Effector memory CD8-positive, alpha-beta T cell (primary cell): ENCODE measurements at regions not wholly inside any gene's neighbourhood (a gene's known extent, or its start where the extent isn't known, plus 50 kb on each side); places are given as distances from the start of the nearest gene placed in this dataset.
"Not testable (repeated sequence)": the region's sequence is repeated elsewhere in the genome, so short reads cannot be mapped to it uniquely, and the experiment has no call there.

Experiments used
- ATAC-seq: fragments of 150-1000 bp; cut with Tn5 transposase; replicated peaks from 2 replicates; pipeline ENCODE4 v1.10.0; 2021; ENCODE audit warnings: mild to moderate bottlenecking, moderate library complexity
- DNase-seq, 3 experiments: peaks; one replicate each; pipeline ENCODE4 v3.0.0; 2021
- H3K27ac Mint-ChIP-seq, 2 donors: one replicate each; pipeline ENCODE4 v1.8.0; 2022; ENCODE audit warnings: mild to moderate bottlenecking in 2 of 2, mixed read lengths in 2 of 2, moderate library complexity in 2 of 2
- H3K27me3 Mint-ChIP-seq, 2 donors: one replicate each; pipeline ENCODE4 v1.8.0; 2022; ENCODE audit warnings: mixed read lengths in 2 of 2
- H3K36me3 Mint-ChIP-seq: one replicate; pipeline ENCODE4 v1.8.0; 2022; ENCODE audit warnings: mild to moderate bottlenecking, moderate library complexity, mixed read lengths; ENCODE audit not compliant: insufficient read depth
- H3K4me1 Mint-ChIP-seq, 2 donors: one replicate each; pipeline ENCODE4 v1.8.0; 2022; ENCODE audit warnings: low read depth in 2 of 2, mixed read lengths in 2 of 2
- H3K4me3 Mint-ChIP-seq, 2 donors: one replicate each; pipeline ENCODE4 v1.8.0; 2022; ENCODE audit warnings: mild to moderate bottlenecking in 2 of 2, mixed read lengths in 2 of 2, moderate library complexity in 2 of 2
- H3K9me3 Mint-ChIP-seq, 2 donors: one replicate each; pipeline ENCODE4 v1.8.0; 2022; ENCODE audit warnings: mixed read lengths in 2 of 2

- Mint-ChIP-seq H3K27ac (no peak overlapping the region), H3K36me3 (peaks cover 3% of the 10 kb centered on the region), H3K27me3 (peaks cover 12 to 16% of the 10 kb centered on the region in 2 donors), H3K4me1 (no peaks in the 10 kb centered on the region), H3K9me3 (no peaks in the 10 kb centered on the region), H3K4me3 (no peak overlapping the region)
- DNase-seq (no peak), ATAC-seq (no peak)
Observed at GRCh38 chrY:7835416-7835815, 923.9 kb upstream of the AMELY start.

GRCh38 chrY:7834284-7834683 is 922.7 kb upstream of the AMELY start:
- peaks cover 3% of the 10 kb centered on the region for H3K36me3 Mint-ChIP-seq
- no peak overlapping the region for H3K27ac Mint-ChIP-seq
- no peaks in the 10 kb centered on the region for H3K4me1 Mint-ChIP-seq
- ATAC-seq (no peak), DNase-seq (no peak)
- no peaks in the 10 kb centered on the region for H3K9me3 Mint-ChIP-seq
- H3K4me3 Mint-ChIP-seq: no peak overlapping the region
- peaks cover 12 to 16% of the 10 kb centered on the region in 2 donors for H3K27me3 Mint-ChIP-seq

- DNase-seq, H3K27ac Mint-ChIP-seq, H3K9me3 Mint-ChIP-seq, ATAC-seq, H3K4me1 Mint-ChIP-seq, H3K4me3 Mint-ChIP-seq, H3K36me3 Mint-ChIP-seq: not testable (repeated sequence)
- H3K27me3 Mint-ChIP-seq: peaks cover 9 to 12% of the 10 kb centered on the region in 2 donors
Observed at GRCh38 chrY:7830881-7831280, 919.3 kb upstream of the AMELY start.

GRCh38 chrY:7826533-7826932 is 915.0 kb upstream of the AMELY start:
- Mint-ChIP-seq H3K36me3 (no peaks in the 10 kb centered on the region), H3K9me3 (no peaks in the 10 kb centered on the region), H3K27me3 (no peaks in the 10 kb centered on the region), H3K27ac (no peak overlapping the region), H3K4me1 (no peaks in the 10 kb centered on the region), H3K4me3 (no peak overlapping the region)
- no peak for DNase-seq
- no peak for ATAC-seq

- DNase-seq: no peak
- H3K27me3 Mint-ChIP-seq: no peaks in the 10 kb centered on the region
- H3K27ac Mint-ChIP-seq: no peak overlapping the region
- no peak for ATAC-seq
- no peaks in the 10 kb centered on the region for H3K36me3 Mint-ChIP-seq
- no peak overlapping the region for H3K4me3 Mint-ChIP-seq
- H3K9me3 Mint-ChIP-seq: no peaks in the 10 kb centered on the region
- H3K4me1 Mint-ChIP-seq: no peaks in the 10 kb centered on the region
Observed at GRCh38 chrY:7825874-7826273, 914.3 kb upstream of the AMELY start.

GRCh38 chrY:7821295-7822035 is 909.9 kb upstream of the AMELY start:
- Mint-ChIP-seq H3K4me3 (no peak overlapping the region), H3K4me1 (no peaks in the 10 kb centered on the region), H3K9me3 (no peaks in the 10 kb centered on the region), H3K27ac (no peak overlapping the region), H3K36me3 (no peaks in the 10 kb centered on the region), H3K27me3 (no peaks in the 10 kb centered on the region)
- no peak for DNase-seq
- ATAC-seq: no peak

GRCh38 chrY:7818924-7819323 is 907.4 kb upstream of the AMELY start:
- DNase-seq: no peak
- no peaks in the 10 kb centered on the region for H3K36me3 Mint-ChIP-seq
- H3K4me3 Mint-ChIP-seq: no peak overlapping the region
- H3K9me3 Mint-ChIP-seq: no peaks in the 10 kb centered on the region
- no peak for ATAC-seq
- H3K27me3 Mint-ChIP-seq: no peaks in the 10 kb centered on the region
- H3K4me1 Mint-ChIP-seq: no peaks in the 10 kb centered on the region
- H3K27ac Mint-ChIP-seq: no peak overlapping the region

- DNase-seq (no peak), ATAC-seq (no peak)
- H3K36me3 Mint-ChIP-seq: no peaks in the 10 kb centered on the region
- no peaks in the 10 kb centered on the region for H3K9me3 Mint-ChIP-seq
- H3K4me1 Mint-ChIP-seq: no peaks in the 10 kb centered on the region
- no peaks in the 10 kb centered on the region for H3K27me3 Mint-ChIP-seq
- no peak overlapping the region for H3K27ac Mint-ChIP-seq
- H3K4me3 Mint-ChIP-seq: no peak overlapping the region
Observed at GRCh38 chrY:7816567-7816966, 905.0 kb upstream of the AMELY start.

GRCh38 chrY:7815921-7816320 is 904.4 kb upstream of the AMELY start:
- H3K4me3 Mint-ChIP-seq: no peak overlapping the region
- no peaks in the 10 kb centered on the region for H3K4me1 Mint-ChIP-seq
- ATAC-seq (no peak), DNase-seq (no peak)
- H3K9me3 Mint-ChIP-seq: no peaks in the 10 kb centered on the region
- no peaks in the 10 kb centered on the region for H3K36me3 Mint-ChIP-seq
- H3K27ac Mint-ChIP-seq: no peak overlapping the region
- no peaks in the 10 kb centered on the region for H3K27me3 Mint-ChIP-seq

GRCh38 chrY:7815285-7815684 is 903.7 kb upstream of the AMELY start:
- no peak overlapping the region for H3K27ac Mint-ChIP-seq
- H3K36me3 Mint-ChIP-seq: no peaks in the 10 kb centered on the region
- no peaks in the 10 kb centered on the region for H3K27me3 Mint-ChIP-seq
- no peak for ATAC-seq
- H3K4me3 Mint-ChIP-seq: no peak overlapping the region
- H3K9me3 Mint-ChIP-seq: no peaks in the 10 kb centered on the region
- DNase-seq: no peak
- no peaks in the 10 kb centered on the region for H3K4me1 Mint-ChIP-seq

- Mint-ChIP-seq H3K9me3 (no peaks in the 10 kb centered on the region), H3K4me1 (no peaks in the 10 kb centered on the region), H3K27me3 (no peaks in the 10 kb centered on the region), H3K27ac (no peak overlapping the region), H3K36me3 (no peaks in the 10 kb centered on the region), H3K4me3 (no peak overlapping the region)
- DNase-seq (no peak), ATAC-seq (no peak)
Observed at GRCh38 chrY:7814361-7814760, 902.8 kb upstream of the AMELY start.

GRCh38 chrY:7810359-7810758 is 898.8 kb upstream of the AMELY start:
- no peaks in the 10 kb centered on the region for H3K4me1 Mint-ChIP-seq
- H3K4me3 Mint-ChIP-seq: no peak overlapping the region
- no peak for DNase-seq

GRCh38 chrY:7807516-7807870 is 895.9 kb upstream of the AMELY start:
- DNase-seq: no peak
- ATAC-seq: no peak
- H3K27me3 Mint-ChIP-seq: peaks cover 0 to 4% of the 10 kb centered on the region in 2 donors
- no peak overlapping the region for H3K4me3 Mint-ChIP-seq
- no peaks in the 10 kb centered on the region for H3K4me1 Mint-ChIP-seq
- H3K36me3 Mint-ChIP-seq: no peaks in the 10 kb centered on the region
- H3K27ac Mint-ChIP-seq: no peak overlapping the region
- H3K9me3 Mint-ChIP-seq: no peaks in the 10 kb centered on the region

More at GRCh38 chrY:7810359-7810758, 898.8 kb upstream of the AMELY start:
- H3K27ac Mint-ChIP-seq: no peak overlapping the region
- H3K36me3 Mint-ChIP-seq: no peaks in the 10 kb centered on the region
- H3K27me3 Mint-ChIP-seq: no peaks in the 10 kb centered on the region
- no peak for ATAC-seq
- H3K9me3 Mint-ChIP-seq: no peaks in the 10 kb centered on the region

- no peak overlapping the region for H3K27ac Mint-ChIP-seq
- no peaks in the 10 kb centered on the region for H3K36me3 Mint-ChIP-seq
- ATAC-seq: no peak
- peaks cover 0 to 8% of the 10 kb centered on the region in 2 donors for H3K27me3 Mint-ChIP-seq
- no peak overlapping the region for H3K4me3 Mint-ChIP-seq
- no peak for DNase-seq
- H3K4me1 Mint-ChIP-seq: no peaks in the 10 kb centered on the region
- H3K9me3 Mint-ChIP-seq: no peaks in the 10 kb centered on the region
Observed at GRCh38 chrY:7806592-7807515, 895.3 kb upstream of the AMELY start.
